Pancreas (tissue), 10 donors: ENCODE measurements at regions not wholly inside any gene's neighbourhood (a gene's known extent, or its start where the extent isn't known, plus 50 kb on each side); places are given as distances from the start of the nearest gene placed in this dataset.
"Not testable (repeated sequence)": the region's sequence is repeated elsewhere in the genome, so short reads cannot be mapped to it uniquely, and the experiment has no call there.

Experiments used
- ATAC-seq, 4 donors: fragments of 200-7000 bp; cut with Tn5 transposase; one replicate each; pipeline versions ENCODE4 v1.8.0 to v1.9.1; 2020; ENCODE audit warnings: mild to moderate bottlenecking in 4 of 4, moderate library complexity in 4 of 4
- DNase-seq, 6 donors: peaks; one replicate each; pipeline ENCODE4 v3.0.0-alpha.2; 2020
- FAIRE-seq: peaks from 2 replicates; lab custom pipeline; 2012; peaks lifted over from hg19 to GRCh38; lab: Jason Lieb, UNC
- H3K27ac ChIP-seq, 4 donors: fragments of 200-600 bp; sonication (generic); 1 replicate in 3 of 4; 2 replicates in 1 of 4; pipeline versions ENCODE4 v1.5.0 to v1.8.0; 2020
- H3K27me3 ChIP-seq, 4 donors: fragments of 200-600 bp; one replicate each; pipeline ENCODE4 v1.8.0; 2021
- H3K36me3 ChIP-seq, 3 donors: fragments of 200-600 bp; sonication (generic) in 1 of 3; one replicate each; pipeline versions ENCODE4 v1.5.0 to v1.8.0; 2020 to 2021
- H3K4me1 ChIP-seq, 3 donors: fragments of 200-600 bp; one replicate each; pipeline ENCODE4 v1.8.0; 2021
- H3K4me3 ChIP-seq, 4 donors: fragments of 200-600 bp; sonication (generic) in 2 of 4; one replicate each; pipeline versions ENCODE4 v1.5.0 to v1.8.0; 2020 to 2021
- H3K9me3 ChIP-seq, 4 donors: fragments of 200-600 bp; one replicate each; pipeline ENCODE4 v1.8.0; 2021
- WGBS, 2 donors: extraction: QIAGEN DNeasy Blood & Tissue Kit; methylation state at CpG; one replicate each; pipeline ENCODE4 v1.1.7; 2013; 5-methylcytosine and 5-hydroxymethylcytosine counted together
- intact Hi-C, 3 donors: fragments of 100-400 bp; cut with DNase I; formaldehyde crosslinking; loops; one replicate each; pipeline versions ENCODE4 v1.11.1 to v1.14.2; 2022
- TF ChIP-seq, protein P1 (sequence below), 4 donors: fragments of 200-600 bp; sonication (generic) in 3 of 4; IDR thresholded peaks; one replicate each; pipeline versions ENCODE4 v1.5.0 to v1.8.0; 2021; ENCODE audit warnings: antibody characterized with exemption in 4 of 4
- donor health status: healthy with polysubstance abuse.
- donor health status: DM: no; HTN: no; CAD: no; lungs with moderate emphysema.
- donor health status: DM: no; HTN: no; CAD: no.
- donor health status: control.
- donor health status: control.
- donor health status: Bipolar disorder and iron deficiency.
- donor health status: DM: yes; HTN: yes; CAD: no.
- donor health status: DM: no; HTN: no; CAD: no.
- donor health status: DM: no; HTN: no; CAD: no.
- donor health status: DM: yes; HTN: yes; CAD: no.

GRCh38 chr3:137582484-137582883 is 181.6 kb upstream of the SOX14 start:
- ATAC-seq (no peak), FAIRE-seq (no peak), DNase-seq (no peak)
- Histone ChIP-seq H3K4me3 (no peak overlapping the region), H3K27me3 (no peaks in the 10 kb centered on the region), H3K36me3 (no peaks in the 10 kb centered on the region), H3K4me1 (no peaks in the 10 kb centered on the region), H3K9me3 (peaks cover 0 to 2% (median 0%) of the 10 kb centered on the region in 4 donors), H3K27ac (no peak overlapping the region)
- TF ChIP-seq, protein P1, sequence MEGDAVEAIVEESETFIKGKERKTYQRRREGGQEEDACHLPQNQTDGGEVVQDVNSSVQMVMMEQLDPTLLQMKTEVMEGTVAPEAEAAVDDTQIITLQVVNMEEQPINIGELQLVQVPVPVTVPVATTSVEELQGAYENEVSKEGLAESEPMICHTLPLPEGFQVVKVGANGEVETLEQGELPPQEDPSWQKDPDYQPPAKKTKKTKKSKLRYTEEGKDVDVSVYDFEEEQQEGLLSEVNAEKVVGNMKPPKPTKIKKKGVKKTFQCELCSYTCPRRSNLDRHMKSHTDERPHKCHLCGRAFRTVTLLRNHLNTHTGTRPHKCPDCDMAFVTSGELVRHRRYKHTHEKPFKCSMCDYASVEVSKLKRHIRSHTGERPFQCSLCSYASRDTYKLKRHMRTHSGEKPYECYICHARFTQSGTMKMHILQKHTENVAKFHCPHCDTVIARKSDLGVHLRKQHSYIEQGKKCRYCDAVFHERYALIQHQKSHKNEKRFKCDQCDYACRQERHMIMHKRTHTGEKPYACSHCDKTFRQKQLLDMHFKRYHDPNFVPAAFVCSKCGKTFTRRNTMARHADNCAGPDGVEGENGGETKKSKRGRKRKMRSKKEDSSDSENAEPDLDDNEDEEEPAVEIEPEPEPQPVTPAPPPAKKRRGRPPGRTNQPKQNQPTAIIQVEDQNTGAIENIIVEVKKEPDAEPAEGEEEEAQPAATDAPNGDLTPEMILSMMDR (IDR thresholded peaks at IDR 0.05), result no peak
- WGBS, 2 donors, result 11 to 26% methylated on average over 1 of the region's 1 CpG
- intact Hi-C loops, result no loop called here

DNA sequence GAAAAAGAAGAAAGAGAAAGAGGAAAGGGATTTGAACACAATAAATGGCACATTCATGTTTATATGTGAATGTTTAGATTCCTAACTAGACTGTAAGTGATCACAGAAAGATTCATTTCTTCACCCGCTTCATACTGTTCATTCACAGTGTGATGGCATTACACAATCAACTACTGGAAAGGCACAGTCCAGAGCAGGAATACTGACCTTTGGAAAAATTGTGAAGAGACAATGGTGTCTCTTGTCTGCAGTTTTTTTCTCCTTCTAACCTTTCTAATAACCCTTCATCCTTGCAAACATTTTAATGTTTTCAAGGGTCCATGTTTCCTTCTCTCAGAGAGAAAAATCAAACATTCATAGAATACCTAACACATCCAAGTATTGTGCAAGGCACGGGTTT is 180.9 kb upstream of the SOX14 start:
- intact Hi-C loops, result no loop called here
- 49 to 64% methylated on average over 2 of the region's 2 CpGs for WGBS, 2 donors
- FAIRE-seq, result no peak
- Histone ChIP-seq H3K9me3 (peaks cover 0 to 2% (median 0%) of the 10 kb centered on the region in 4 donors), H3K27me3 (no peaks in the 10 kb centered on the region), H3K27ac (no peak overlapping the region), H3K36me3 (no peaks in the 10 kb centered on the region), H3K4me1 (no peaks in the 10 kb centered on the region), H3K4me3 (no peak overlapping the region)
- TF ChIP-seq, protein P1 (IDR thresholded peaks at IDR 0.05), result no peak
- ATAC-seq, result no peak
- no peak for DNase-seq

GRCh38 chr3:137588871-137589270 is 175.2 kb upstream of the SOX14 start:
- intact Hi-C loops, result no loop called here
- Histone ChIP-seq H3K36me3 (no peaks in the 10 kb centered on the region), H3K27me3 (no peaks in the 10 kb centered on the region), H3K4me1 (no peaks in the 10 kb centered on the region), H3K9me3 (no peaks in the 10 kb centered on the region), H3K27ac (no peak overlapping the region), H3K4me3 (no peak overlapping the region)
- TF ChIP-seq, protein P1 (IDR thresholded peaks at IDR 0.05), result no peak
- ATAC-seq, result no peak
- no peak for FAIRE-seq
- DNase-seq, result no peak
- WGBS, 2 donors, result 61 to 64% methylated on average over 6 of the region's 6 CpGs

DNA sequence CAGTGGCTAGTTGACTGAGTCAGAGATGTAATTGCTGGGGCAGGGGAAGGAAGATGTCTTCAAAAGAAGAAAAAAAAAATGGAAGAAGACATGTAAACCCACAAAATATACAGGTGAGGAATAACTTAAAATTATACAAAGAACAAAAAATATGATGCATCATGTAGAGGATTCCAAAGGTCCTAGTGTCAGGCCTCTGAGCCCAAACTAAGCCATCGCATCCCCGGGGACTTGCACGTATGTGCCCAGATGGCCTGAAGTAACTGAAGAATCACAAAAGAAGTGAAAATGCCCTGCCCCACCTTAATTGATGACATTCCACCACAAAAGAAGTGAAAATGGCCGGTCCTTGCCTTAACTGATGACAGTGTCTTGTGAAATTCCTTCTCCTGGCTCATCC is 168.7 kb upstream of the SOX14 start:
- FAIRE-seq, DNase-seq, H3K4me1 ChIP-seq, H3K27me3 ChIP-seq, H3K36me3 ChIP-seq, H3K9me3 ChIP-seq, ATAC-seq, H3K27ac ChIP-seq, H3K4me3 ChIP-seq, intact Hi-C loops: not testable (repeated sequence)
- WGBS, 2 donors, result 69 to 77% methylated on average over 3 of the region's 4 CpGs

GRCh38 chr3:137610723-137611122 is 153.4 kb upstream of the SOX14 start:
- DNase-seq, result no peak
- H3K4me1 ChIP-seq, result no peaks in the 10 kb centered on the region
- H3K36me3 ChIP-seq, result no peaks in the 10 kb centered on the region
- intact Hi-C loops, result no loop called here
- TF ChIP-seq, protein P1 (IDR thresholded peaks at IDR 0.05), result no peak
- H3K4me3 ChIP-seq, result no peak overlapping the region
- FAIRE-seq, result no peak
- H3K9me3 ChIP-seq, result no peaks in the 10 kb centered on the region
- ATAC-seq, result no peak
- peaks cover 0 to 20% (median 0%) of the 10 kb centered on the region in 4 donors for H3K27me3 ChIP-seq
- no peak overlapping the region for H3K27ac ChIP-seq
- WGBS, 2 donors, result 44 to 46% methylated on average over 3 of the region's 3 CpGs
